ENCODE measurements at regions not wholly inside any gene's neighbourhood (a gene's known extent, or its start where the extent isn't known, plus 50 kb on each side); places are given as distances from the start of the nearest gene placed in this dataset.

DNA sequence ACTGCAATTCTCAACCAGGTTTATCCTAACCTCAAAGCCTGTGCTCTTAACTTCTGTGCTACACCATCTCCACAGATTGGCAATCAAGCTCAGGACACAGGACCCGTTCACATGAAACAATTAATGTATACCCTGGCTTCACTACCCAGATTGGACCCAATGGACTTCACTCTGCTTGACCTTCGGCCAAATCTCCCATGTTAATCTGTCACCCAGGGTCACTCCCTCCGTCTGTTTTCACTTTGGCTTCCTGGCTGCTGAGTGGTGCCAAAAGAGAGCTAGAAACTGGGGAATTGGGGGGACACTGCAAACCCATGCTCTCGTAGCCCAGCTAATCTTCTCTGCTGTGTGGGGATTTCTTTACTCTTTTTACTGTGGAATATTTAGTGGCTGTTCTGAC lies 216.1 kb upstream of the ZC3H12C start:
- TF ChIP-seq, protein P1, sequence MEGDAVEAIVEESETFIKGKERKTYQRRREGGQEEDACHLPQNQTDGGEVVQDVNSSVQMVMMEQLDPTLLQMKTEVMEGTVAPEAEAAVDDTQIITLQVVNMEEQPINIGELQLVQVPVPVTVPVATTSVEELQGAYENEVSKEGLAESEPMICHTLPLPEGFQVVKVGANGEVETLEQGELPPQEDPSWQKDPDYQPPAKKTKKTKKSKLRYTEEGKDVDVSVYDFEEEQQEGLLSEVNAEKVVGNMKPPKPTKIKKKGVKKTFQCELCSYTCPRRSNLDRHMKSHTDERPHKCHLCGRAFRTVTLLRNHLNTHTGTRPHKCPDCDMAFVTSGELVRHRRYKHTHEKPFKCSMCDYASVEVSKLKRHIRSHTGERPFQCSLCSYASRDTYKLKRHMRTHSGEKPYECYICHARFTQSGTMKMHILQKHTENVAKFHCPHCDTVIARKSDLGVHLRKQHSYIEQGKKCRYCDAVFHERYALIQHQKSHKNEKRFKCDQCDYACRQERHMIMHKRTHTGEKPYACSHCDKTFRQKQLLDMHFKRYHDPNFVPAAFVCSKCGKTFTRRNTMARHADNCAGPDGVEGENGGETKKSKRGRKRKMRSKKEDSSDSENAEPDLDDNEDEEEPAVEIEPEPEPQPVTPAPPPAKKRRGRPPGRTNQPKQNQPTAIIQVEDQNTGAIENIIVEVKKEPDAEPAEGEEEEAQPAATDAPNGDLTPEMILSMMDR (conservative IDR thresholded peaks at IDR 0.05), result no peak
- Mint-ChIP-seq H3K4me3 (no peak overlapping the region), H3K36me3 (ENCODE audit: low read depth) (no peaks in the 10 kb centered on the region), H3K4me1 (no peaks in the 10 kb centered on the region), H3K27ac (no peak overlapping the region), H3K27me3 (ENCODE audit: insufficient read depth) (no peaks in the 10 kb centered on the region), H3K9me3 (no peaks in the 10 kb centered on the region)
- DNase-seq, result no peak
- H3K4me1 ChIP-seq (ENCODE audit: control insufficient read depth, insufficient read depth, low read length), result no peaks in the 10 kb centered on the region
- no peak overlapping the region for H3K9ac ChIP-seq (ENCODE audit: extremely low read depth, low read length, poor library complexity, severe bottlenecking)
- no peaks in the 10 kb centered on the region for H3K9me3 ChIP-seq (ENCODE audit: control insufficient read depth, low read length)
- 85 to 91% methylated on average over 3 to 4 of the region's 4 CpGs for WGBS, 2 experiments (ENCODE audit: insufficient coverage in 1 of 2, insufficient read length in 1 of 2)
- no peaks in the 10 kb centered on the region for H3K36me3 ChIP-seq (ENCODE audit: control insufficient read depth, insufficient read depth, low read length)
- no peak overlapping the region for H3K4me3 ChIP-seq (ENCODE audit: low read length)
- no peak overlapping the region for H3K27ac ChIP-seq (ENCODE audit: low read depth, low read length)
- H3K27me3 ChIP-seq (ENCODE audit: control insufficient read depth, insufficient read depth, low read length, poor library complexity, severe bottlenecking), result no peaks in the 10 kb centered on the region

DNA sequence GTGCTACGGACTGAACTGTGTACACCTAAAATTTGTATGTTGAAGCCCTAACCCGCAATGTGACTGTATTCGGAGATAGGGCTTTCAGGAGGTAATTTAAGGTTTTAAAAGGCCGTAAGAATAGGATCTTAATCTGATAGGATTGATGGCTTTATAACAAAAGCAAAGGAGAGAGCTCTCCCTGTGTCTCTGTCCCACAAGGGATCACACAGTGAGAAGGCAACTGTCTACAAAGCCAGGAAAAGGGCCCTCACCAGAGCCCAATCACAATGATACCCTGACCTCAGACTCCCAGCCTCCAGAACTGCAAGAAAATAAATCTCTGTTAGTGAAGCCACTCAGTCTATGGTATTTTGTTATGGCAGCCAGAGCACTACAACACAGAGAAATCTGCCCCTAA lies 208.7 kb upstream of the ZC3H12C start:
- TF ChIP-seq, protein P1 (conservative IDR thresholded peaks at IDR 0.05), result no peak
- Histone ChIP-seq H3K4me3 (ENCODE audit: low read length) (no peak overlapping the region), H3K9ac (ENCODE audit: extremely low read depth, low read length, poor library complexity, severe bottlenecking) (no peak overlapping the region), H3K27ac (ENCODE audit: low read depth, low read length) (no peak overlapping the region), H3K36me3 (ENCODE audit: control insufficient read depth, insufficient read depth, low read length) (no peaks in the 10 kb centered on the region), H3K9me3 (ENCODE audit: control insufficient read depth, low read length) (no peaks in the 10 kb centered on the region), H3K4me1 (ENCODE audit: control insufficient read depth, insufficient read depth, low read length) (no peaks in the 10 kb centered on the region), H3K27me3 (ENCODE audit: control insufficient read depth, insufficient read depth, low read length, poor library complexity, severe bottlenecking) (no peaks in the 10 kb centered on the region)
- 90 to 93% methylated on average over 4 of the region's 4 CpGs for whole genome bisulfite sequencing, 2 experiments (ENCODE audit: insufficient coverage in 1 of 2, insufficient read length in 1 of 2)
- H3K27ac Mint-ChIP-seq, result no peak overlapping the region
- peaks cover 3% of the 10 kb centered on the region for H3K4me1 Mint-ChIP-seq
- no peaks in the 10 kb centered on the region for H3K36me3 Mint-ChIP-seq (ENCODE audit: low read depth)
- DNase-seq, result no peak
- H3K27me3 Mint-ChIP-seq (ENCODE audit: insufficient read depth), result no peaks in the 10 kb centered on the region
- no peaks in the 10 kb centered on the region for H3K9me3 Mint-ChIP-seq
- H3K4me3 Mint-ChIP-seq, result no peak overlapping the region

DNA sequence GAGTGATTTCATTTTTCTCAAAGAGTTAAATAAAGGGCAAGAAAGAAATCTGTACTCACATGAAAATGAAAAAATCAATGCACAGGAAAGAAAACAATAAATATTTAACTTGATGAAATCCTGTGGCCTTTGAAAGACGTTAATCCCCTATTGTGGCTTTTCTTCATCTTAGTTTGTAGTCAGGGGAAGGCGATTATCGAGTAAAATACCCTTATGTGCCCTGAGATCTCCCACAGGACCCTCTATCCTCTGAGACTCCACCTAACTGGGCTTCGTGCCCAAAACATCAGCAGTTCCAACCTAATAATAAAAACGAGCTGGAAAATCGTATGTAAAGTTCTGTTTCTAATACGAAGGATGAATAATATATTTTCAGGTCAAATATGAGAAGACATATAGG lies 208.2 kb upstream of the ZC3H12C start:
- Mint-ChIP-seq H3K9me3 (no peaks in the 10 kb centered on the region), H3K27me3 (ENCODE audit: insufficient read depth) (no peaks in the 10 kb centered on the region), H3K4me1 (peaks cover 3% of the 10 kb centered on the region), H3K36me3 (ENCODE audit: low read depth) (no peaks in the 10 kb centered on the region), H3K4me3 (no peak overlapping the region), H3K27ac (no peak overlapping the region)
- no peak overlapping the region for H3K4me3 ChIP-seq (ENCODE audit: low read length)
- no peak for DNase-seq
- TF ChIP-seq, protein P1 (conservative IDR thresholded peaks at IDR 0.05), result no peak
- 95 to 100% methylated on average over 6 to 7 of the region's 7 CpGs for WGBS, 2 experiments (ENCODE audit: insufficient coverage in 1 of 2, insufficient read length in 1 of 2)
- no peaks in the 10 kb centered on the region for H3K9me3 ChIP-seq (ENCODE audit: control insufficient read depth, low read length)
- no peak overlapping the region for H3K27ac ChIP-seq (ENCODE audit: low read depth, low read length)
- no peak overlapping the region for H3K9ac ChIP-seq (ENCODE audit: extremely low read depth, low read length, poor library complexity, severe bottlenecking)
- H3K4me1 ChIP-seq (ENCODE audit: control insufficient read depth, insufficient read depth, low read length), result no peaks in the 10 kb centered on the region
- no peaks in the 10 kb centered on the region for H3K27me3 ChIP-seq (ENCODE audit: control insufficient read depth, insufficient read depth, low read length, poor library complexity, severe bottlenecking)
- no peaks in the 10 kb centered on the region for H3K36me3 ChIP-seq (ENCODE audit: control insufficient read depth, insufficient read depth, low read length)
